ENCODE measurements at regions not wholly inside any gene's neighbourhood (a gene's known extent, or its start where the extent isn't known, plus 50 kb on each side); places are given as distances from the start of the nearest gene placed in this dataset.
"Not testable (repeated sequence)": the region's sequence is repeated elsewhere in the genome, so short reads cannot be mapped to it uniquely, and the experiment has no call there.

DNA sequence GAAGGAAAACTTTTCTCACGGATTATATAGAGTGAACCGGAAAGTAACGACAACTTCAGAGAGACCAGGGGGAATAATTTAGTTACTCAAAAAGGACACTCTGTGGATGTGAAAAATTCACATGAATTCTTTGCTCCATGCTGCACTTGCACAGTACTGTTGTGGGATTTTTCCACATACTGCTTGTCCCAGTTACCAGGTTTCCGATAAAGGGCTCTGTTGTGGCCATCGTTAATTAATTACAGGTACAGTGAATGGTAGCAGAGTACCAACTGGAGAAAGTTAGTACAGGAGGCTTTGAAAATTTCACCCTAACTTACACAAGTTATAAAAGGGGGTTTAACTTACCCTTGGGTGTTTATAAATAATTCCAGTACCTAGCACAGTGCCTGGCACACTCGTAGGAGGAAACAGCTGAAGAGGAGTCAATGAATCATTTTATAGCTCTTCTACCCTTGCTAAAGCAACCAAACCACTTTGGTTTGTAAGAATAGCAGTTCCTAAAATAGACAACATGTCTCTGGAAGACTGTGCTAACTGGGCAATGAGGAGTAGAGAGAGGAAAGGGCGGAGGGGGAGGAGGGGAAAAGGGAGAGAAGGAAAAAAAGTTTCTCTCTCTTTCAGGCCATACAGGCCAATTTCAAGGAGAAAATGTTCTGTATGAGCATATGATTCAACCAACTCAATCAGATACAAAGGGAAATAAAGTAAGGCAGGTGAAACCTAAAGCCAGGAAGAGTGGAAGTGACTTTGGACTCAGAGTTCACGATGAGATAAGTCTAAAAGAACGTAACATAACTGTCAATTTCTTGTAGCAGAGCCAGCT lies 98.3 kb upstream of the MAGI3 start:
- H3K4me3 Mint-ChIP-seq, result no peak overlapping the region
- peaks cover 0 to 2% (median 0%) of the 10 kb centered on the region in 3 donors for H3K9me3 Mint-ChIP-seq
- no peak overlapping the region for H3K27ac Mint-ChIP-seq
- H3K36me3 Mint-ChIP-seq, result no peaks in the 10 kb centered on the region
- peaks cover 10% of the 10 kb centered on the region for H3K27me3 Mint-ChIP-seq
- H3K4me1 Mint-ChIP-seq, result no peaks in the 10 kb centered on the region

DNA sequence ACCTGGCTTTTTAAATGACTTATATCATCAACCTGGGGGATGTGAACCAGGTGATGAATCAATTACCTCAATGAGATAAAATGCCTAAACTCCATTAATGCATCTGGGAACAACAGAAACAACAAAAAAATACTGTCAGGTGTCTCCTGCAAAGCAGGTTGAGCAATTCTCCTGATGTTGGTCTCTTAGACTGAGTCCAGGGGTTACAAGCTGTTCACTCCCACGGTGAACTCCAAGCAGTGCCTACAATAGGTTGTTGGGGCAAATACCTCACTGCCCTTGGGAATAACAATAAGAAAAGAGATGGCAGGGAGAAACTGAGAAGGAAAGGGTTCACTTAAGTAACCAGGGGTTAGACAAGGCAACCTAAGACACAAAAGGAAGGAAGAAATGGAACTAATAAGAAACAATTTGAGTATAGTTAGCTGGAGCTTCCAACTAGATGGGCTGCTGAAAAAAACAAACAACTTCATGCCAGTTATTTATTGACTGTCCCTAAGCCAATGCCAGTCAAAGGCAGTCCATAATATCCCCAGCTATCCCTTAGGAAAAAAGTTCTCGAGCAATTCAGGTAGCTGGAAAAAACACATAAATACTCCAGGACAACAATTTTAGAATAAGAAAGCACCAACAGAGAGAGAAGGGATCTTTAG lies 97.6 kb upstream of the MAGI3 start:
- H3K4me1 Mint-ChIP-seq, result no peaks in the 10 kb centered on the region
- H3K4me3 Mint-ChIP-seq, result no peak overlapping the region
- no peaks in the 10 kb centered on the region for H3K36me3 Mint-ChIP-seq
- H3K27ac Mint-ChIP-seq, result no peak overlapping the region
- H3K9me3 Mint-ChIP-seq, result peaks cover 0 to 2% (median 0%) of the 10 kb centered on the region in 3 donors
- H3K27me3 Mint-ChIP-seq, result peaks cover 11% of the 10 kb centered on the region

DNA sequence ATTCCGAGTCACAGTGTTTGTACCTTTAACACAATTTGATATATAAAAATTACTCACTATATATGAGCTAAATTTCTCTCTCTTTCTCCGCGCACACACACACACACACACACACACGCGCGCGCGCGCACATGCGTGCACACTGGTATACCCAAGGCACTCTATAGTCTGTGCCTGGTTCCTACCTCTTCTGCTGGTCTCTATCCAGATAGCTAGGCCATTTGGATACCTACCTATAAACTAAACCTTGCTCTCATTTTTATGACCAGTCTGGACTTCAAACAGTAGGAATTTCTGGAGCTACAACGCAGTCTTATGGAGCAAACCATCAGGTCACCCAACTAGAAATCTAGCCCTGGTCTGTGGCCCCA lies 97.1 kb upstream of the MAGI3 start:
- Mint-ChIP-seq H3K36me3 (no peaks in the 10 kb centered on the region), H3K4me3 (no peak overlapping the region), H3K9me3 (peaks cover 0 to 2% (median 0%) of the 10 kb centered on the region in 3 donors), H3K27ac (no peak overlapping the region), H3K4me1 (no peaks in the 10 kb centered on the region), H3K27me3 (peaks cover 13% of the 10 kb centered on the region)

DNA sequence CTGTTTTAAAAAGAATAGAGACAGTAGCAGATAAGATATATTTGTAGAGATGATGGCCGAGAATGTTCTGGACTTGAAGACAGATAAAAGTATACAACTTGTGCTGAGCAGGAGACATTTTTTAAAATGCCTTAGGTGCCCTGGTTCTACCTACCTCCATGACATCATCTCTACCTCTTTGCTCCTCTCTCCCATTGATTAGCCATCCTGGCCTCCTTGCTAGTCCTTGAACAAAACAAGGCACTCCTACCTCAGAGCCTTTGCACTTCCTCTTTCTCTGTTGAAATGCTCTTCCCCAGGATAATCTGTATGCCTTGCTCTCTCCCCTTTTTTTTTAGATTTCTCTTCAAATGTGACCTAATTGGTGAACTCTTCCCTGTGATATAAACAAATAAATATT lies 92.6 kb upstream of the MAGI3 start:
- Mint-ChIP-seq H3K27ac (no peak overlapping the region), H3K4me3 (no peak overlapping the region), H3K9me3 (peaks cover 0 to 2% (median 0%) of the 10 kb centered on the region in 3 donors), H3K36me3 (no peaks in the 10 kb centered on the region), H3K4me1 (no peaks in the 10 kb centered on the region), H3K27me3 (peaks cover 6% of the 10 kb centered on the region)

DNA sequence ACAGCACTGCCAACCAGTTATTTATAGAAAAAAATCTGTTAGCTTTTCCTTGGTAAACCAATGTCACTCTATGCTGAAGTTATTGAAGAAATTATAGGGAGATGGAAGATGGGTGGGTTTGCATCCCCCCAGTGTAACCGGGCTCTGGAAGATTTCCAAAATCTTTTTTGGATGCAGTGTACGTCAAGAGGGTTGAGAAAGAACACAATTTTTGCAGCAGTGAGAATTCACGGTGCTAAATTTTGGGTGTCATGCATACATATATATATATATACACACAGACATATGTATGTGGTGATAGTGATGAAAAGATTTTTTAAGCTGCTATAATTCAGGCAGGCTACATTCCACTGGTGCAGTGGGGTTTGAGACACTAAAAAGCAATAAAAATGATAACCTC lies 91.4 kb upstream of the MAGI3 start:
- Mint-ChIP-seq H3K9me3 (peaks cover 0 to 4% (median 0%) of the 10 kb centered on the region in 3 donors), H3K36me3 (no peaks in the 10 kb centered on the region), H3K4me1 (no peaks in the 10 kb centered on the region)

DNA sequence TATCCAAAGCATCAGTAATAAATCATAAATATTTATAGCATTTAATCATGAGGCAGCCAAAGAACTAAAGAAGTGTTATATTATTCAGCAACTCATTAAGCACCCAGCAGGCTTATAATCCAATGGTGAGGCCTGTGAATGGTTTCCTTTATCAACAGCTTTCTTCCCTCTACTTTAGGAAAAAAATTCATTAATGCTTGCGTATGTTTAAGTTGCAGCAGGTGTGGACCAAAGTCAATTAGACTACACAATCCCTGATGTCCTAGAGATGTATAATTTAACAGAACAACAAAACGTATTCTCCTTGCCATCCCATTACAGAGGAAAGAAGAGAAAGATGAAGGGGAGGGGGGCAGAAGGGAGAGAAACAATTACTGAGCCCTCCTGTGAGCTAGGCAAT lies 87.7 kb upstream of the MAGI3 start:
- H3K27ac Mint-ChIP-seq, result no peak overlapping the region
- peaks cover 0 to 4% (median 0%) of the 10 kb centered on the region in 3 donors for H3K9me3 Mint-ChIP-seq
- peaks cover 4% of the 10 kb centered on the region for H3K27me3 Mint-ChIP-seq

More for the DNA sequence above, 91.4 kb upstream of the MAGI3 start:
- Mint-ChIP-seq H3K27ac (no peak overlapping the region), H3K27me3 (peaks cover 4% of the 10 kb centered on the region), H3K4me3 (no peak overlapping the region)

DNA sequence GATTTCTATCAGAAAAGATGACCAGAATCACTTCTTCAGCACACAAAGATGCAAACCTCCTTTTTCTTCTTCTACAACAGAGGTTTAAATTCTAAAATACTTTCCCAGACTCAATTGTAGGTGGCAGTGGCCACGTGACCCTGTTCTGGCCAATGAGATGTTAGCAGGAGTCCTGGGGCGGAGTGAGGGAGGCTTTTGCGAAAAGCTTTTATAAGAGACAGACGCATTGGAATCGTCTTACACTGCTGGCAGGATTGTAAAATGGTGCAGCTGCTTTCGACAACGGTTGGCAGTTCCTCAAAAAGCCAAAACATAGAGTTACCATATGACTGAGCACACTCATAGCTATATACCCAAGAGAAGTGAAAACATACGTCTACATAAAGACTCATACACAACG lies 87.0 kb upstream of the MAGI3 start:
- Mint-ChIP-seq H3K27me3 (peaks cover 4% of the 10 kb centered on the region), H3K36me3 (no peaks in the 10 kb centered on the region), H3K4me3 (no peak overlapping the region), H3K27ac (no peak overlapping the region), H3K9me3 (peaks cover 0 to 4% (median 0%) of the 10 kb centered on the region in 3 donors), H3K4me1 (no peaks in the 10 kb centered on the region)

More for the DNA sequence above, 87.7 kb upstream of the MAGI3 start:
- Mint-ChIP-seq H3K4me1 (no peaks in the 10 kb centered on the region), H3K4me3 (no peak overlapping the region), H3K36me3 (no peaks in the 10 kb centered on the region)

DNA sequence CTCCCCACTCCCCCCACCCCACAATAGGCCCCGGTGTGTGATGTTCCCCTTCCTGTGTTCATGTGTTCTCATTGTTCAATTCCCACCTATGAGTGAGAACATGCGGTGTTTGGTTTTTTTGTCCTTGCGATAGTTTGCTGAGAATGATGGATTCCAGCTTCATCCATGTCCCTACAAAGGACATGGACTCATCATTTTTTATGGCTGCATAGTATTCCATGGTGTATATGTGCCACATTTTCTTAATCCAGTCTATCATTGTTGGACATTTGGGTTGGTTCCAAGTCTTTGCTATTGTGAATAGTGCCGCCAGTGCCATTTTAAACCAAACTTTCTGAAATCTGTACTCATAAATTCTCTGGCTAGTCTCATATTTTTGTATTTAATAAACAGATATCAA lies 85.3 kb upstream of the MAGI3 start:
- not testable (repeated sequence) for H3K27me3 Mint-ChIP-seq, H3K4me1 Mint-ChIP-seq, H3K36me3 Mint-ChIP-seq, H3K4me3 Mint-ChIP-seq, H3K9me3 Mint-ChIP-seq, H3K27ac Mint-ChIP-seq

DNA sequence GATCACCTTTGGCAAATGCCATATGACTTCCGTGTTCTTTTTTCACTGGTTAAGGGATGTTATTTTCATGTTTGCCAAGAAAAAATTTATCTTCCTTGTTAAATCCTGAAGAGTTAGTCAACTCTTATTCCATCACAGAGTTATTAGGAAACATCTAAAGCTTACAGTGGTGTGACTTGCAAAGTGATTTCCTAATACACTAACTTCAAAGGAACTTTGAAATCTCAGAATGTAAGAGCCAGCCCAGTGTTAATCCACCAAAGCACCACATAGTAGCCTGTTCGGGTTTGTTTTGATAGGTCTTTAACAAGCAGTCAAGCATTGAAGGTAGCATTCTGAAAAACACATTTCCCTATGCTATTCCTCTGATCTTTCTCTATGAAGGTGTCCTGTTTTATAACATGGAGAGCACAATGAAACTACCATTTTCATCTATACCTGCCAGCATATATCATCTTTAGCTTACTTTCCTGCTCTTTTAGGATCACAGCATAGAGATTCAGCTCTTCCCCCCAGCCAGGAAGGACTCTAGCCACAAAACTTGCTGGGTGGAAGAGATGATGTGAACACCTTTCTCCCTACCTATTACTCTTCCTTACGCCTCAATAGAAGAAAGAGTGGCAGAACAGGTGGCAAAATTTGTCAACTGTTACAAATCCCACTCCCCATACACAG lies 82.4 kb upstream of the MAGI3 start:
- Mint-ChIP-seq H3K27me3 (peaks cover 13% of the 10 kb centered on the region), H3K36me3 (no peaks in the 10 kb centered on the region), H3K27ac (no peak overlapping the region), H3K4me3 (no peak overlapping the region), H3K9me3 (peaks cover 2 to 7% (median 7%) of the 10 kb centered on the region in 3 donors), H3K4me1 (no peaks in the 10 kb centered on the region)

DNA sequence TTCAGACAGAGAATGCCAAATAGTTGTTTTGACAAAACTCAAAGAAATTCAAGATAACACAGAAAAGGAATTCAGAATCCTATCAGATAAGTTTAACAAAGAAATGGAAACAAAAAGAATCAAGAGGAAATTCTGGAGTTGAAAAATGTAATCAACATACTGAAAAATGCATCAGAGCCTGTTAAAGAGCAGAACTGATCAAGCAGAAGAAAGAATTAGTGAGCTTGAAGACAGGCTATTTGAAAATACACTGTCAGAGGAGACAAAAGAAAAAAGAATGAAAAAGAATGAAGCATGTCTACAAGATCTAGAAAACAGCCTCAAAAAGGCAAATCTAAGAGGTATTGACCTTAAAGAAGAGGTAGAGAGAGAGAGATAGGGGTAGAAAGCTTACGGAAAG lies 77.7 kb upstream of the MAGI3 start:
- peaks cover 5 to 12% (median 6%) of the 10 kb centered on the region in 3 donors for H3K9me3 Mint-ChIP-seq
- not testable (repeated sequence) for H3K4me1 Mint-ChIP-seq, H3K4me3 Mint-ChIP-seq, H3K27ac Mint-ChIP-seq, H3K36me3 Mint-ChIP-seq
- H3K27me3 Mint-ChIP-seq, result peaks cover 15% of the 10 kb centered on the region

DNA sequence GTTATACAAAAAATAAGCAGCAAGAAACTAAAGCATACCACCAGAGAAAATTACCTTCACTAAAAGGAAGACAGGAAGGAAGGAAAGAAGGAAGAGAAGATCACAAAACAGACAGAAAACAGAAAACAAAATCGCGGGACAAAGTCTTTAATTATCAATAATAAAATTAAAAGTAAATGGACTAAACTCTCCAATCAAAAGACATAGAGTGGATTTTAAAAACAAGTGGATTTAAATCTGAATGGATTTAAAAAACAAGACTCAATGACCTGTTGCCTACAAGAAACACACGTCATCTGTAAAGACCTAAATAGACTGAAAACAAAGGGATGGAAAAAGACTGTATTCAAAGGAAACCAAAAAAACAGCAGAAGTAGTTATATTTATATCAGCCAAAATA lies 75.7 kb upstream of the MAGI3 start:
- Mint-ChIP-seq H3K4me1 (no peaks in the 10 kb centered on the region), H3K4me3 (no peak overlapping the region), H3K36me3 (no peaks in the 10 kb centered on the region), H3K9me3 (peaks cover 5 to 12% (median 6%) of the 10 kb centered on the region in 3 donors), H3K27me3 (peaks cover 11% of the 10 kb centered on the region), H3K27ac (no peak overlapping the region)

DNA sequence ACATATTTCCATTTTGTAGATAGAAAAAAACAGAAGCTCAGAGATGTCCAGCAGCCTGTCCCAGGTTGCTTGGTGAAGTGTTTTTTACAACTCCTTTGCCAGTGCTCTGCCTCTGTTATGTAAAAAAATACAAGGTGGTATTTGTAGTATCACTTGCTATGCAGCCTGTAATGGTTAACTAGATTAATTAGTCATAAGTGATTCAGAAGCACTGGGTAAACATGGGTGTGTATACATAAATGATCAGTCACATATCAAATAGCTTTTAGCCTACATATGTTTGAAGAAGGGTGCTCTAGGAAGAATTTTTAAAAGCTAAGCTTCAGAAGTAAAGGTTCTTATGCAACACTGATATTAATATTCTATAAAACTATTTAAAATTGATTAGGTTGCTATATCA lies 70.0 kb upstream of the MAGI3 start:
- no peaks in the 10 kb centered on the region for H3K27me3 Mint-ChIP-seq
- no peak overlapping the region for H3K27ac Mint-ChIP-seq
- no peaks in the 10 kb centered on the region for H3K36me3 Mint-ChIP-seq
- H3K4me3 Mint-ChIP-seq, result no peak overlapping the region
- no peaks in the 10 kb centered on the region for H3K4me1 Mint-ChIP-seq
- H3K9me3 Mint-ChIP-seq, result no peaks in the 10 kb centered on the region

DNA sequence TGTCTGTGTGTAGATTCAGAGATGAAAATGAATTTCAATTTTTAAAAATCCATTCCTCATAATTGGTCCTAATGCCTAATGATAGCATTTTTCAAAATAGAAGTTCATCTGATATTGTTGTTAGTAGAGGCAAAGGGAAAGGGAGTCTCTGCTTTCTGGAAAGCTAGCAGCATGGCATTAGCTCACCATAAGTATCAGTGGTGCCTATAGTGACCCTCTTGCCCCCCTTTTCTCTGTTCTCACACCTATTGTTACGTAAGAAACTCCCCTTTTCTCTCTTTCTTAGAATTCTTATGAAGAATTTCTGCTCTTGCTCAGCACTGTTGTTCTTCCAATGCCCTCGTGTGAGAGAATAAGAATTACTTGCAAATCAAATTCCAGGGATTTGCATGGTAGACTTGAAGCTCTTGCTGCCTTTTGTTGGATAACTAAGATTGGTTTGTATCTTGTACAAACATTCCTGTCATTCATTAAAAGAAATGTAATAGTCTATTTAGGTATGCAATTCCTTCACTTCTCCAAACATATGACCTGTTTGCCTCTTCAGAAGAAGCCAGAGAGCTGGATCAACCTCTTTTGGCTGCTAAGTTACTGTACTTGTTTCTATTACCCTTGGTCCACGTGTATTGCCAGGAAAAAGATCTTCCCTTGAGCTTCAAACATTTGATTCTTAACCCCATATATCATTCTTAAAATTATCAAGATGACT lies 69.2 kb upstream of the MAGI3 start:
- H3K36me3 Mint-ChIP-seq, result no peaks in the 10 kb centered on the region
- H3K27me3 Mint-ChIP-seq, result no peaks in the 10 kb centered on the region
- H3K27ac Mint-ChIP-seq, result no peak overlapping the region
- no peak overlapping the region for H3K4me3 Mint-ChIP-seq
- H3K4me1 Mint-ChIP-seq, result no peaks in the 10 kb centered on the region
- H3K9me3 Mint-ChIP-seq, result no peaks in the 10 kb centered on the region

DNA sequence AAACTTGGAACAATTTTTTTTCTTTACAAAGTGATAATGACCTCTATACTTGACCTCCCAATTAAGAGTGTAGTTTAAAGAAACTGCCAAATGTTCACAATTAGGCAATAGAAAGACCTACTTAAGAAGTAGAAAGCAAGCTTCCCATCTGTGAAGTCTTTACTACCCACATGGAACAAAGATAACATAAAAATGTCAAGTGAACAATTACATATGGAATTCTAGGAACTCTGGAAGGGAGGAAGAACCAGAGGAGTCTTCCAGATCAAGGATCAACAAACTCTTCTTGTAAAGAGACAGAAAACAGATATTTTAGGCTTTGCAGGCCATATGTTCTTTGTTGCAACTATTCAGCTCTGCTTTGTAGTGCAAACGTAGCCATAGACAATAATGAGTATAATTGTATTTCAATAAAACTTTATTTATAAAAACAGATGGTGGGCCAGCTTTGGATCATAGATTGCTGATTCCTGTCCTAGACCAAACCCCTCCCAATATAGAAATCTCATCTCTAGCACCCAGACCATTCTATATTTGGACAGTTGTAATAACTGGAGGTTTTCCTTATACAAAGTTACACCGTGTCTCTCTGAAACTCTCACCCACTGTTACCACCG lies 68.4 kb upstream of the MAGI3 start:
- Mint-ChIP-seq H3K4me3 (no peak overlapping the region), H3K27ac (no peak overlapping the region), H3K4me1 (no peaks in the 10 kb centered on the region), H3K27me3 (no peaks in the 10 kb centered on the region), H3K9me3 (no peaks in the 10 kb centered on the region), H3K36me3 (no peaks in the 10 kb centered on the region)

DNA sequence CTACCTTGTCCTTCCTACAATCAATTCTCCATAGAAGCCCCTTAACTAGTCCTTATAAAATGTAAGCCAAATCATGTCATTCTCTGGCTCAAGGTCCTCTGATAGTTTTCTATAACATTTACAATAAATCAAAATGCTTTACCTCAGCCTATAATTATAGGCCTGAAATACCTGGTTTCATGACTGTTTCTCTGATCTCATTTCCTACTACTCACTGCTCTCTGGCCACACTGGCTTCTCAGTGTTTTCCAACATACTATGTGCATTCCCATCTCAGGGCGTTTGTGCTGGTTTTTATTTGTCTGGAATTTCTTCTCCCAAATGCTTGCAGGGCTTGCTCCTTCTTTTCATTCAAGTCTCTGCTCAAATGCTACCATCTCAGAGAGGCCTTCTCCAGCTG lies 67.9 kb upstream of the MAGI3 start:
- Mint-ChIP-seq H3K4me3 (no peak overlapping the region), H3K27me3 (no peaks in the 10 kb centered on the region), H3K36me3 (no peaks in the 10 kb centered on the region), H3K27ac (no peak overlapping the region), H3K4me1 (no peaks in the 10 kb centered on the region), H3K9me3 (no peaks in the 10 kb centered on the region)
